ENCODE measurements at regions not wholly inside any gene's neighbourhood (a gene's known extent, or its start where the extent isn't known, plus 50 kb on each side); places are given as distances from the start of the nearest gene placed in this dataset.
A peak's percentile ranks its signal among the peaks of the same experiment; 100 is the strongest.

- TF ChIP-seq, protein P1, sequence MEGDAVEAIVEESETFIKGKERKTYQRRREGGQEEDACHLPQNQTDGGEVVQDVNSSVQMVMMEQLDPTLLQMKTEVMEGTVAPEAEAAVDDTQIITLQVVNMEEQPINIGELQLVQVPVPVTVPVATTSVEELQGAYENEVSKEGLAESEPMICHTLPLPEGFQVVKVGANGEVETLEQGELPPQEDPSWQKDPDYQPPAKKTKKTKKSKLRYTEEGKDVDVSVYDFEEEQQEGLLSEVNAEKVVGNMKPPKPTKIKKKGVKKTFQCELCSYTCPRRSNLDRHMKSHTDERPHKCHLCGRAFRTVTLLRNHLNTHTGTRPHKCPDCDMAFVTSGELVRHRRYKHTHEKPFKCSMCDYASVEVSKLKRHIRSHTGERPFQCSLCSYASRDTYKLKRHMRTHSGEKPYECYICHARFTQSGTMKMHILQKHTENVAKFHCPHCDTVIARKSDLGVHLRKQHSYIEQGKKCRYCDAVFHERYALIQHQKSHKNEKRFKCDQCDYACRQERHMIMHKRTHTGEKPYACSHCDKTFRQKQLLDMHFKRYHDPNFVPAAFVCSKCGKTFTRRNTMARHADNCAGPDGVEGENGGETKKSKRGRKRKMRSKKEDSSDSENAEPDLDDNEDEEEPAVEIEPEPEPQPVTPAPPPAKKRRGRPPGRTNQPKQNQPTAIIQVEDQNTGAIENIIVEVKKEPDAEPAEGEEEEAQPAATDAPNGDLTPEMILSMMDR (IDR thresholded peaks at IDR 0.05; ENCODE audit: insufficient read depth, low read length, severe bottlenecking), result no peak
- Histone ChIP-seq H3K4me3 (ENCODE audit: low read depth, low read length) (no peak overlapping the region), H3K27me3 (ENCODE audit: control insufficient read depth, insufficient read depth, low read length) (no peaks in the 10 kb centered on the region), H3K36me3 (ENCODE audit: control insufficient read depth, insufficient read depth, low read length) (no peaks in the 10 kb centered on the region)
- no peak for DNase-seq (ENCODE audit: low read depth)
- FAIRE-seq, result no peak
These were observed 307.8 kb downstream of the C11orf87 start for GRCh38 chr11:109729761-109730160.

- Histone ChIP-seq H3K36me3 (ENCODE audit: control insufficient read depth, insufficient read depth, low read length) (no peaks in the 10 kb centered on the region), H3K27me3 (ENCODE audit: control insufficient read depth, insufficient read depth, low read length) (no peaks in the 10 kb centered on the region), H3K4me3 (ENCODE audit: low read depth, low read length) (no peak overlapping the region)
- DNase-seq (ENCODE audit: low read depth), result no peak
- no peak for FAIRE-seq
- TF ChIP-seq, protein P1 (IDR thresholded peaks at IDR 0.05; ENCODE audit: insufficient read depth, low read length, severe bottlenecking), result no peak
These were observed 308.7 kb downstream of the C11orf87 start for GRCh38 chr11:109730669-109731068.

- no peak for FAIRE-seq
- H3K36me3 ChIP-seq (ENCODE audit: control insufficient read depth, insufficient read depth, low read length), result no peaks in the 10 kb centered on the region
- TF ChIP-seq, protein P1 (IDR thresholded peaks at IDR 0.05; ENCODE audit: insufficient read depth, low read length, severe bottlenecking), result no peak
- no peaks in the 10 kb centered on the region for H3K27me3 ChIP-seq (ENCODE audit: control insufficient read depth, insufficient read depth, low read length)
- no peak overlapping the region for H3K4me3 ChIP-seq (ENCODE audit: low read depth, low read length)
- DNase-seq (ENCODE audit: low read depth), result no peak
These were observed 309.5 kb downstream of the C11orf87 start for GRCh38 chr11:109731451-109731850.

DNA sequence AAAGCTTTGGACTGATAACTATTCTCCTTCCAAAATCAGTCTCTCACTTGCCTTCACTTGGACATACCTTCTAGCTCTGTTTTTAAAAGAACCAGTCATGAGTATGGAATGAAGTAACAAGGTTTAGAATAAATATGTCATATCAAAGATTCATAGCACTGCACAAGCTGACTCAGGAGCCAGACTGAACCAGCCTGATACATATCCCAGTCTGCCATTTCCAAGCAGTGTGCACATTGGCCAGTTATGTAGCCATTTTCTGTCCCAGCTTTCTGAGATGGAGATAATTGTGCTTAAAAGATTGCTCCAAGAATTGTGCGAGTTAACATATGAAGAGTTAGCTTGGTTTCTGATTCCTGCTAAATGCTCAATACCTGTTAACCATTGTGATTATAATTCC, 311.3 kb downstream of the C11orf87 start:
- Histone ChIP-seq H3K27me3 (ENCODE audit: control insufficient read depth, insufficient read depth, low read length) (no peaks in the 10 kb centered on the region), H3K36me3 (ENCODE audit: control insufficient read depth, insufficient read depth, low read length) (no peaks in the 10 kb centered on the region), H3K4me3 (ENCODE audit: low read depth, low read length) (no peak overlapping the region)
- FAIRE-seq (no peak), DNase-seq (ENCODE audit: low read depth) (peak; percentile 67)
- TF ChIP-seq, protein P1 (IDR thresholded peaks at IDR 0.05; ENCODE audit: insufficient read depth, low read length, severe bottlenecking), result no peak

DNA sequence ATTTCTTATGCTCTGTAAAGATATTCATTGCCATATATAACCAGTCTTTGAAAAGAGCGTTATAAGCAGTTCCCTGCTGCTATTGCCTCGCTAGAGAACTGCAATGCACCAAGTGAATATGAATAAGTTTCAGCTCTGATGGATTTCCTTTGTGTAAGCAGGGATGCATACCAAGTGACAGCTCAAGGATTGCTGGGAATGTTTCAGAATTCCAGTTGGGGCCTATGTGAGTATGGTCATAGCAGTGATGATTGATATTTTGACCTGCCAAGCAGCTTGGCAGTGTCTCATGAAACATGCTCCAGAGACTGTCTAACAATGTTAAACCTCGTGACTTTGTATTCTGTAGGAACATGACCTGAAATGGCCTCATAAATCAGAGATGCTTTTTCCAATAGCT, 312.6 kb downstream of the C11orf87 start:
- FAIRE-seq, result peak; percentile 43

GRCh38 chr11:109735128-109735527, 313.1 kb downstream of the C11orf87 start:
- Histone ChIP-seq H3K36me3 (ENCODE audit: control insufficient read depth, insufficient read depth, low read length) (no peaks in the 10 kb centered on the region), H3K27me3 (ENCODE audit: control insufficient read depth, insufficient read depth, low read length) (no peaks in the 10 kb centered on the region), H3K4me3 (ENCODE audit: low read depth, low read length) (no peak overlapping the region)
- no peak for FAIRE-seq
- no peak for DNase-seq (ENCODE audit: low read depth)
- TF ChIP-seq, protein P1 (IDR thresholded peaks at IDR 0.05; ENCODE audit: insufficient read depth, low read length, severe bottlenecking), result no peak

More for the DNA sequence above, 312.6 kb downstream of the C11orf87 start:
- Histone ChIP-seq H3K27me3 (ENCODE audit: control insufficient read depth, insufficient read depth, low read length) (no peaks in the 10 kb centered on the region), H3K4me3 (ENCODE audit: low read depth, low read length) (no peak overlapping the region), H3K36me3 (ENCODE audit: control insufficient read depth, insufficient read depth, low read length) (no peaks in the 10 kb centered on the region)
- no peak for DNase-seq (ENCODE audit: low read depth)
- TF ChIP-seq, protein P1 (IDR thresholded peaks at IDR 0.05; ENCODE audit: insufficient read depth, low read length, severe bottlenecking), result no peak
